IPS DF 19.7 (cell line): ENCODE measurements at regions not wholly inside any gene's neighbourhood (a gene's known extent, or its start where the extent isn't known, plus 50 kb on each side); places are given as distances from the start of the nearest gene placed in this dataset.
A peak's percentile ranks its signal among the peaks of the same experiment; 100 is the strongest.

Experiments
- DNase-seq: peaks from one replicate; pipeline ENCODE4 v3.0.0-alpha.2; 2013; ENCODE audit warnings: low read depth, low spot score

DNA sequence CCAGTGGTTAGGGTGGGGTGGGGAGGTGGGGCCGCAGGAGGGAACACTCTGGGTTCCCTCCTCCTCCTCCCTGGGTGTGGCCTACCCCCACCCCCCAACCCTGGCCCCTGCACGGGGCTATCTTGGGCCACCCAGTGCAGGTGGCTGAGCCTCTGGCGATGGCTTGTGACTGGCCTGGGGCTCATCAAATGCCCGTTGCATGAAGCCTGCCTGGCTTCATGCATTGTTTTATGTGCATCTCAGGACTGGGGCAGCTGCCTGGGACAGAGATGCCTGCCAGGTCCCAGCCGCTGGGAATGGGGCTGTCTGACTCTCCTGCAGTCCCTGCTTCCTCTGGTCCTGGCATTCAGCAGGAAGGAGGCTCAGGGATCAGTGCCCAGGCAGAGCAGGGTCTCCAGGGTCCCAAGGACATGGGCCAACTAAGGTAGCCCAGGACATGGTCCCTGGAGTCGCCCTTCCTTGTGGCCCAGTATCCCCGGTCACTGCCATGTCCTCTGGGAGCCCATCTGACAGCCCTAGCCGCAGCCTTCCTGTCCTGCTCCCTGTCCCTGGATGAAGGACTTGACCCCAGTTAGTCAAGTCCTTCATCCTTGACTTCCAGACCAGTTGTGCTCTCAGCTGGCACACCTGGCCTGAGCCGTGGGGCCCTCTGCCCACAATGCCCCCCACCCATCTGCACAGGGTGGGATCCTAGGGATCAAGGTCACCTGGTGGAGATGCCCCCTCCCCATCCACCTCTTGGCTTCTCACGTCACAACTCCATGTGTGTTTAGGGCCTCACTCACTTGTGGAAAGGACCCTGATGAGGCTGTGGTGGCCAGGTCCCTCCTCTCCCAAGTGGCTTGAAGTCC lies 112.1 kb upstream of the FGF3 start:
- no peak for DNase-seq

DNA sequence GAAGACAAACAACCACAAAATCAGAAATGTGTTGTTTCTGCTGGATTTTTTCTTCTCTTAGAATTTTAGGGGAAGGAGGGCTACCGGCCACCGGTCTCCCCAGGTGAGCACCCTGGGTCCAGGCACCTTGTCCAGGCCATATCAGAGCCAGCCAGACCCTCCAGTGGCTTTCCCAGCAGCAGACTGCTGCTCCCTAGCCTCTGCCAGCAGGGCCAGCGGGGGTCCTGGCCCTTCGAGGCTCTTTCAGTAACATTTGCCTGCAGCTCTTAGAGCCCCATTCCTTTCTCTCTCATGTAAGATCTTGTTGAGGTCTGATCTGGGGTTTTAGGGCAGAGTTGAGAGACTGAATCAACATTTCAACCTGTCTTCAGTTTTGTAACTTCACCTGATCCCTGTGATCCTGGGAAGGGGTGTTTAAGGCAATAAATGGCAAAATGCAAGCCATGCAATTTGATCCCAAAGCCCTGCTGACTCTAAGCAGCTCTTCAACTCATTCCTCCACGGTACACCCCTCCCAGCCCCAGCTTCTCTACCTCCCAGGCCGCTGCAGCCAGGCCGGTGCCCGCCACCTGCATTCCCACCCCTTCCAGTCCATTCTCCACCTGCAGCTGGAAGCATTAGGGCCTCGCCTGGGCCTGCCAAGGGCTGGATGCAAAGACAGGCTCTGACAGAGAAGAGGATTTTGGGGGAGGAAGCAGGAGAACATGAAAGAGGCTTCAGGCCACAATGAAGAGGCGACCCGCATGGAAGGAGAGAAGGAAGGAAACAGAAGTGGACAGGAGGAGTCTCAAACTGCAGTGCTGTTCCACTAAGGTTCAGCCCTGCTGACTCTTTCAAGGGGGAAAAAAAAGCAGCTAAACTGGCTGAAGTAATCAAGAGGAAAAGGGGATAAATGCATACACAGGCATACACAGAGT lies 113.0 kb upstream of the FGF3 start:
- no peak for DNase-seq

- DNase-seq: peak; percentile 63
These were observed 115.8 kb upstream of the FGF3 start for GRCh38 chr11:69934861-69935494.

- DNase-seq: no peak
These were observed 116.8 kb upstream of the FGF3 start for GRCh38 chr11:69935941-69936505.

DNA sequence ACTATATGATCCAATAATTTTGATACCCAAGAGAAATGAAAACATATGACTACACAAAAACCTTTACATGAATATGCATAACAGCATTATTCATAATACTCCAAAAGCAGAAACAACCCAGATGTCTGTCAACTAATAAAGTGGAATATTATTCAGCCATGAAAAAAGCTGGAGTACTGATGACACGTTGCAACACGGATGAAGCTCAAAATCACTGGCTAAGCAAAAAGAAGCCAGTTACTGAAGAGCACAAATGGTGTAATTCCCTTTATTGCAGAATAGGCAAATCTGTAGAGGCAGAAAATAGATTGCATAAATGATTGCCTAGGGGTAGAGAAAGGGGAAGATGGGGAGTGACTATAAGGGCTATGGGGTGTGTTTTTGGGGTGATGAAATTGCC lies 117.6 kb upstream of the FGF3 start:
- no peak for DNase-seq

GRCh38 chr11:69938206-69938605 lies 119.0 kb upstream of the FGF3 start:
- DNase-seq: no peak

- DNase-seq: no peak
These were observed 120.5 kb upstream of the FGF3 start for GRCh38 chr11:69939551-69940245.

- no peak for DNase-seq
These were observed 121.0 kb upstream of the FGF3 start for GRCh38 chr11:69940246-69940610.

DNA sequence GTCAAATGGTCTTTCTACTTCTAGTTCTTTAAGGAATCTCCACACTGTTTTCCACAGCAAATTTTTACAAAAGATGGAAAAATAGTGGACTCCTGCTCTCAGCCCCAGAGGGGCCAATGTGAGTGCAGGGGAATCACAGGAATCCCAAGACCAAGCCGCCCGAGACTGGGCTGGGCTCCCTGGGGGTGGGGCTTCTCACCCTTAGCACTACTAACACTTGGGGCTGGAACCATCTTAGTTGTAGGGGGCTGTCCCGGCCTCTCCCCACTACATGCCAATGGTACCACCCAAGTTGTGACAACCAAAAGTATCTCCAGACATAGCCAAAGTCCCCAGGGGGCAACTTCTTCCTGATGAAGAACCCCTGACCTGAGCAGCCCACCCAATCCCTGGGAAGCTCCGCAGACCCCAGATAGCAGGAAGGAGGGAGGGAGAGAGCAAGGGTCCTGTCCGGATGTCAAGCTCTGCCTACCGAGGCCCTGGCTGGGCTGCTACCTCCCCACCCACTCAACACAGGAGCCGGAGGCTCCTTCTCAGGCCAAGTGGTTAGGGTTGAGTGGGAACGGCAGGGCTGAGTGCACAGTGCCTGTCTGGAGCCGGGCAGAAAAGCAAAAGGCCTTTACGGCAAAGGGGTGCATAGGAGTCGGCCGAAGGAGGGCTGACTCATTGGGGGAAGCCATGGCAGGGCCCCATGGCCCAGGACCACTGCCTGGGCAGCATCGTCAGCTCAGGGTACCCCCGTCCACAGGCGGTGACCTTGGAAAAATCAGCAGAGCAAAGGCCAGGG lies 122.5 kb upstream of the FGF3 start:
- no peak for DNase-seq

- no peak for DNase-seq
These were observed 123.2 kb upstream of the FGF3 start for GRCh38 chr11:69942333-69942820.

GRCh38 chr11:69943066-69943465 lies 123.8 kb upstream of the FGF3 start:
- no peak for DNase-seq

DNA sequence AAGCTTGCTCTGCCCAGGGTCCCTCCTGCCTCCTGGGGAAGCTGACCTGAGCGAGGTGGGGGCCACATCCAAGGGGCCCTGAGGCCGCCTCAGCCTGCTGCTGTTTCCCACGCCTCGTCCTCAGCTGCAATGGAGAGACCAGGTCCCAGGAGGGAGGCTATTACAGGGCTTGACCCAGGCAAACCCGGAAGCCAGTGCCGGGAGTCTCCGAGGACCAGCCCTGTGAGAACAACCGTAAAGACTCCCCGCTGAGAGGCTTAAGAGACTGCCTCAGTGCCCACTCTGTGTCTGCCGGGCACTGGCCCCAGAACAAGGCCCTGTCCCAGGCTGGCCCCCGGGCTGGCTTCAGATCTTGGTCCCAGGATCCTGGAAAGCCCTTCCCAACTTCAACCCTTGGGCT lies 124.3 kb upstream of the FGF3 start:
- DNase-seq: no peak

- DNase-seq: no peak
These were observed 125.1 kb upstream of the FGF3 start for GRCh38 chr11:69944146-69944795.

- no peak for DNase-seq
These were observed 125.9 kb upstream of the FGF3 start for GRCh38 chr11:69945157-69945556.

GRCh38 chr11:69947059-69947792 lies 128.0 kb upstream of the FGF3 start:
- no peak for DNase-seq

- no peak for DNase-seq
These were observed 128.6 kb upstream of the FGF3 start for GRCh38 chr11:69947793-69948255.

DNA sequence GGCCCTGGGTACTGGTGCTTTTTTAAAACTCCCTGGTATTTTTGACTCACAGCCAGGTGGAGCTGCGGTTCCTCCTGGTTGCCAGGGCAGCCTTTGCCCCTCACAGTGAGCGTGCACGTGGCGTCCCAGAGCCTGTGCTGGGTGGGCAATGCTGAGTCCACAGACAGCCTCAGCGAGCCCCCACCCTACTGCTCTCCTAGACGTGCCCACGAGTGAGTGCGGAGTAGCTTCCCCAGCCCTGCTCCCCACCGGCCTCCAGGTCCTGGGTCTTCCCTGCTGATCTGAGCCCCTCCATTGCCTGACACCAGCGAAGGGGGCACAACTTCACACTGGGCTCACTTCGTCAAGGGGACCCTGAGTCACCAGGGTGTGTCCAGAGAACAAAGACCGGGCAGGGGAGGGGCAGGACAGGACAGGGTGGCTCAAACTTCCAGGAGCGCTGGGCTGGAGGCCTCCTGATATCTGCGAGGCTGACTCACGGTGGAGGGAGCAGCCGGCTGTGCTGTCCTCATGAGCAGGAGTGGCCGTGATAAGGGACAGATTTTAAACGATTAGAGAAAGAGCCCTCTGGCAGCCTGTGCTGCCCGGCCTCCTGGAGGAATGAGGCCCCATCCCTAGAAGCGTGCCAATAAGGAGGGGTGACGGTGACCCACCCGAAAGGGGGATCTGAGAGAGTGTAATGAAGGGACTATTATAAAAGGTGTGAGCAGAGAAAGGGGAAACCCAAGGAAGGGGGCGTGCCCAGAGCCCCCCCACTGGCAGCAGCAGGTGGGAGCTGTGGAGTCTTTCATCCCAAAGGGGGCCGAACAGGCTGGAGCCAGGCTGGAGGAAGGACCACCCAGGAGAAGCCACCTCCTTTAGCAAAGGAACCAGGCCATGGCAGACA lies 129.3 kb upstream of the FGF3 start:
- no peak for DNase-seq

GRCh38 chr11:69949327-69949726 lies 128.8 kb upstream of the ANO1 start:
- no peak for DNase-seq
